ENCODE measurements at regions not wholly inside any gene's neighbourhood (a gene's known extent, or its start where the extent isn't known, plus 50 kb on each side); places are given as distances from the start of the nearest gene placed in this dataset.

DNA sequence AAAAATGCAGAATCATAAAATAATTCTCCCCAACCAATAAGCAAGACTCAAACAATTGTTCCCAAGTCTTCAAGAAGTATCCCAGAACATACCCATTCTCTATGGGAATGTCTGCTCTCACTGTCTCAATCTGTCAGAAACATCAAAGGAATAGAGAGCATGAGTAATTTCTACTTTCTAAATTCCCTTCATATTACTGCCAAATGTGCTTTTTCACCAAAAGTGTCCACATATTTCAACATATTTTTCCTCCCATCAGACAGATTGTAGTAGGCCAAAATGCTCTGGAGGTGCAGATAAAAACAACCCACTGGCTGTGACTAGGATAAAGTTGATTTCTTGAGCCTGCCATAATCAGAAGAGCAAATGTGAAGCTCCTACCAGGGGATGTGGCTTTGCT is 692.0 kb upstream of the FAM241A start:
- H3K4me3 ChIP-seq, result no peak overlapping the region
- no peak for ATAC-seq
- H3K36me3 ChIP-seq, result no peaks in the 10 kb centered on the region
- no peak overlapping the region for H3K27ac ChIP-seq
- intact Hi-C loops (cut with DNase I), result no loop called here
- H3K4me1 ChIP-seq, result no peaks in the 10 kb centered on the region
- TF ChIP-seq, protein P1, sequence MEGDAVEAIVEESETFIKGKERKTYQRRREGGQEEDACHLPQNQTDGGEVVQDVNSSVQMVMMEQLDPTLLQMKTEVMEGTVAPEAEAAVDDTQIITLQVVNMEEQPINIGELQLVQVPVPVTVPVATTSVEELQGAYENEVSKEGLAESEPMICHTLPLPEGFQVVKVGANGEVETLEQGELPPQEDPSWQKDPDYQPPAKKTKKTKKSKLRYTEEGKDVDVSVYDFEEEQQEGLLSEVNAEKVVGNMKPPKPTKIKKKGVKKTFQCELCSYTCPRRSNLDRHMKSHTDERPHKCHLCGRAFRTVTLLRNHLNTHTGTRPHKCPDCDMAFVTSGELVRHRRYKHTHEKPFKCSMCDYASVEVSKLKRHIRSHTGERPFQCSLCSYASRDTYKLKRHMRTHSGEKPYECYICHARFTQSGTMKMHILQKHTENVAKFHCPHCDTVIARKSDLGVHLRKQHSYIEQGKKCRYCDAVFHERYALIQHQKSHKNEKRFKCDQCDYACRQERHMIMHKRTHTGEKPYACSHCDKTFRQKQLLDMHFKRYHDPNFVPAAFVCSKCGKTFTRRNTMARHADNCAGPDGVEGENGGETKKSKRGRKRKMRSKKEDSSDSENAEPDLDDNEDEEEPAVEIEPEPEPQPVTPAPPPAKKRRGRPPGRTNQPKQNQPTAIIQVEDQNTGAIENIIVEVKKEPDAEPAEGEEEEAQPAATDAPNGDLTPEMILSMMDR (IDR thresholded peaks at IDR 0.05), result no peak
- no peak for TF ChIP-seq POLR2A (IDR thresholded peaks at IDR 0.05)
- DNase-seq, result no peak
- H3K27me3 ChIP-seq, result no peaks in the 10 kb centered on the region
- no peaks in the 10 kb centered on the region for H3K9me3 ChIP-seq

GRCh38 chr4:111454961-111455360 is 690.3 kb upstream of the FAM241A start:
- ATAC-seq (no peak), DNase-seq (no peak)
- Histone ChIP-seq H3K4me1 (no peaks in the 10 kb centered on the region), H3K36me3 (no peaks in the 10 kb centered on the region), H3K4me3 (no peak overlapping the region), H3K27me3 (no peaks in the 10 kb centered on the region), H3K9me3 (no peaks in the 10 kb centered on the region), H3K27ac (no peak overlapping the region)
- intact Hi-C loops (cut with DNase I), result no loop called here
- TF ChIP-seq, protein P1 (IDR thresholded peaks at IDR 0.05), result no peak
- no peak for TF ChIP-seq POLR2A (IDR thresholded peaks at IDR 0.05)
- 32% methylated on average over 4 of the region's 4 CpGs for WGBS (ENCODE audit: insufficient coverage, low coverage, low lambda C conversion rate, missing lambda C conversion rate)

- Histone ChIP-seq H3K27ac (no peak overlapping the region), H3K4me3 (no peak overlapping the region), H3K36me3 (no peaks in the 10 kb centered on the region), H3K9me3 (no peaks in the 10 kb centered on the region), H3K27me3 (no peaks in the 10 kb centered on the region), H3K4me1 (no peaks in the 10 kb centered on the region)
- DNase-seq (no peak), ATAC-seq (no peak)
- whole genome bisulfite sequencing (ENCODE audit: insufficient coverage, low coverage, low lambda C conversion rate, missing lambda C conversion rate), result 28% methylated on average over 8 of the region's 8 CpGs
- TF ChIP-seq, protein P1 (IDR thresholded peaks at IDR 0.05), result no peak
- no peak for TF ChIP-seq POLR2A (IDR thresholded peaks at IDR 0.05)
- intact Hi-C loops (cut with DNase I), result no loop called here
Observed at GRCh38 chr4:111464251-111465045, 680.8 kb upstream of the FAM241A start.

DNA sequence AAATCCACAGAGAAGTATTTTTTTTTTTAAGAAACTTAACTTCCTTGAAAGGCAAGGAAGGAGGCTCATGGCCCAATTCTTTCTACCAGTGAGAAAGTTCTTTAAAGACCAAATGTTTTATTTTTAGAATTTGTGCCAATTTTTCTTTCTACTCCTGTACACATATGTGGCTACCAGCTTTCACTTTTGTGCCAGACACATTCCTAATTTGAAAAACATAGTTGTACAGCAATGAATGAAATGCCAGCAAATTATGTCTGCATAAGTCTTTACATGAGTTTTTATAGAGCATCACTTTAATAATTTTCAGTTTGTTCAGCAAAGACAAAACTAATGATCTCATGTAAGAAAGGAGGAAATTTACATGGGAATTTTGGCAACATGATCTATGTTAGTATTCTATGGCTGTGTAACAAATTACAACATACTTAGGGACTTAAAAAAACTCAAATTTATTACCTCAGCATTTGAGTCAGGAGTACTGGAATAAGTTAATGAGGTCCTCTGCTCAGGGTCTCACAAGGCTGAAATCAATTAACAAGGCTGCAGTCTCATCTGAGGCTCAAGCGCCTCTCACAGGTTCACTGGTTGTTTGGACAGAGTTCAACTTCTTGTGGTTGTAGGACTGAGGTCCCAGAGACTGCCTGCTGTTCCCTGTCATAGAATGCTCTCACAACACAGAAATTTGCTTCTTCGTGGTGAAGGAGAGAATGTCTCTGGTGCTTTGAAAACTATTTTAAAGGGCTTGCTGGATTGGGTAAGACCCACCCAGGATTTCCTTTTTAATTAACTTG is 678.2 kb upstream of the FAM241A start:
- Histone ChIP-seq H3K27me3 (no peaks in the 10 kb centered on the region), H3K9me3 (no peaks in the 10 kb centered on the region), H3K27ac (no peak overlapping the region), H3K4me3 (no peak overlapping the region), H3K36me3 (no peaks in the 10 kb centered on the region), H3K4me1 (no peaks in the 10 kb centered on the region)
- TF ChIP-seq POLR2A (IDR thresholded peaks at IDR 0.05), result no peak
- TF ChIP-seq, protein P1 (IDR thresholded peaks at IDR 0.05), result no peak
- no peak for ATAC-seq
- 48% methylated on average over 2 of the region's 2 CpGs for WGBS (ENCODE audit: insufficient coverage, low coverage, low lambda C conversion rate, missing lambda C conversion rate)
- intact Hi-C loops (cut with DNase I), result no loop called here
- DNase-seq, result no peak

All from right lobe of liver (tissue), 6 donors.